Endothelial cell of umbilical vein (primary cell): ENCODE measurements at regions not wholly inside any gene's neighbourhood (a gene's known extent, or its start where the extent isn't known, plus 50 kb on each side); places are given as distances from the start of the nearest gene placed in this dataset.

Experiments used
- BruUV-seq: library from RNA; stranded (reverse); fragments of 400-500 nt; replicated peaks from 2 replicates; lab custom pipeline; 2021; lab: Mats Ljungman, UMichigan
- CTCF ChIA-PET: fragments of 300-600, 350-600 bp; sonication (Branson Sonifier 250); formaldehyde crosslinking; loops from one replicate; lab custom pipeline; 2021; ENCODE audit warnings: antibody characterized with exemption, inconsistent platforms; lab: Charles Lee
- POLR2A ChIA-PET: fragments of 300-600, 350-600 bp; sonication (Branson Sonifier 250); formaldehyde crosslinking; loops from one replicate; lab custom pipeline; 2021; ENCODE audit warnings: antibody characterized with exemption, inconsistent platforms; lab: Charles Lee
- DNase-seq: peaks from one replicate; pipeline ENCODE4 v3.0.0-alpha.2; 2011; ENCODE audit warnings: low read depth, low spot score
- FAIRE-seq: peaks from 2 replicates; lab custom pipeline; 2011; peaks lifted over from hg19 to GRCh38; lab: Jason Lieb, UNC
- H2AFZ ChIP-seq: 2 replicates; pipeline ENCODE4 v1.6.0; 2012; ENCODE audit warnings: low read depth, low read length, control low read depth, inconsistent platforms
- H3K27ac ChIP-seq: 2 replicates; pipeline ENCODE4 v1.5.1; 2011; ENCODE audit warnings: low read depth, mild to moderate bottlenecking, control low read depth, low read length, moderate library complexity; ENCODE audit not compliant: insufficient read depth
- H3K27me3 ChIP-seq, 2 experiments: 2 replicates each; pipeline versions ENCODE4 v1.6.0 to v1.6.1; 2011; ENCODE audit warnings: low read length in 2 of 2, mixed read lengths in 1 of 2; ENCODE audit not compliant: control insufficient read depth in 2 of 2, insufficient read depth in 2 of 2
- H3K36me3 ChIP-seq, 2 experiments: 2 replicates in 1 of 2; 3 replicates in 1 of 2; pipeline ENCODE4 v1.5.1; 2011; ENCODE audit warnings: low read length in 2 of 2, mild to moderate bottlenecking in 1 of 2, moderate library complexity in 1 of 2; ENCODE audit not compliant: control insufficient read depth in 2 of 2, insufficient read depth in 2 of 2; ENCODE audit errors: extremely low read depth in 1 of 2
- H3K4me1 ChIP-seq: 3 replicates; pipeline ENCODE4 v1.5.1; 2011; ENCODE audit warnings: mild to moderate bottlenecking, low read length; ENCODE audit not compliant: control insufficient read depth, insufficient read depth; ENCODE audit errors: extremely low read depth
- H3K4me2 ChIP-seq: 2 replicates; pipeline ENCODE4 v1.6.1; 2011; ENCODE audit warnings: low read length, control low read depth, mixed read lengths; ENCODE audit not compliant: insufficient read depth
- H3K4me3 ChIP-seq, 3 experiments: fragments of 200-600 bp in 1 of 3; sonication (generic), shearing (Covaris generic) in 1 of 3; replicated peaks in 1 of 3; 2 replicates each; pipeline ENCODE4 v1.5.1; 2011 to 2016; ENCODE audit warnings: control low read depth in 3 of 3, low read length in 3 of 3, mild to moderate bottlenecking in 2 of 3, inconsistent platforms in 1 of 3, low read depth in 1 of 3, moderate library complexity in 1 of 3; ENCODE audit not compliant: insufficient read depth in 1 of 3
- H3K79me2 ChIP-seq: 2 replicates; pipeline ENCODE4 v1.6.0; 2012; ENCODE audit warnings: low read length, inconsistent platforms; ENCODE audit not compliant: control insufficient read depth, insufficient read depth
- H3K9ac ChIP-seq: replicated peaks from 2 replicates; pipeline ENCODE3; 2011; ENCODE audit warnings: low read length, control low read depth; ENCODE audit not compliant: insufficient read depth; ENCODE audit errors: extremely low read depth
- H3K9me1 ChIP-seq: replicated peaks from 3 replicates; pipeline ENCODE4 v1.6.0; 2011; ENCODE audit warnings: mild to moderate bottlenecking, low read length; ENCODE audit not compliant: control insufficient read depth, insufficient read depth; ENCODE audit errors: extremely low read depth
- H3K9me3 ChIP-seq: replicated peaks from 2 replicates; pipeline ENCODE4 v1.5.1; 2012; ENCODE audit warnings: low read length, inconsistent platforms; ENCODE audit not compliant: control insufficient read depth, insufficient read depth
- H4K20me1 ChIP-seq: replicated peaks from 2 replicates; pipeline ENCODE3; 2011; ENCODE audit warnings: mild to moderate bottlenecking, low read length; ENCODE audit not compliant: control insufficient read depth, insufficient read depth; ENCODE audit errors: extremely low read depth
- EZH2 ChIP-seq: IDR thresholded peaks from 2 replicates; pipeline ENCODE4 v1.6.1; 2012; ENCODE audit warnings: borderline replicate concordance, low read depth, mild to moderate bottlenecking, moderate library complexity, low read length, inconsistent platforms; ENCODE audit not compliant: severe bottlenecking
- FOS ChIP-seq: IDR thresholded peaks from 2 replicates; pipeline ENCODE4 v1.6.1; 2011; ENCODE audit warnings: mild to moderate bottlenecking, low read length, moderate library complexity, borderline replicate concordance; ENCODE audit not compliant: insufficient read depth
- GATA2 ChIP-seq: IDR thresholded peaks from 2 replicates; pipeline ENCODE4 v1.7.0; 2011; ENCODE audit warnings: low read depth, mild to moderate bottlenecking, moderate library complexity, mixed read lengths, low read length; ENCODE audit not compliant: insufficient read length, insufficient read depth
- JUN ChIP-seq: IDR thresholded peaks from 2 replicates; pipeline ENCODE4 v1.6.1; 2011; ENCODE audit warnings: borderline replicate concordance, low read depth; ENCODE audit not compliant: insufficient read length, insufficient read depth
- MYC ChIP-seq: IDR thresholded peaks from one replicate; pipeline ENCODE4 v1.6.1; 2011; ENCODE audit warnings: mild to moderate bottlenecking, low read depth, low read length
- POLR2A ChIP-seq: IDR thresholded peaks from 2 replicates; pipeline ENCODE4 v1.6.1; 2012; ENCODE audit warnings: low read depth, mild to moderate bottlenecking, control low read depth, low read length
- POLR2AphosphoS5 ChIP-seq: IDR thresholded peaks from 2 replicates; pipeline ENCODE4 v1.6.1; 2012; ENCODE audit warnings: low read depth, mild to moderate bottlenecking, control low read depth, low read length, moderate library complexity; ENCODE audit not compliant: insufficient read depth
- dilution Hi-C: fragments of 300-500 bp; cut with MboI; formaldehyde crosslinking; loops from one replicate; pipeline ENCODE4 v1.15.0; 2019; ENCODE audit warnings: low sequenced_read_pairs; ENCODE audit not compliant: extremely low pct_ligation_motif_present
- intact Hi-C: fragments of 100-400 bp; cut with micrococcal nuclease; formaldehyde crosslinking; loops from one replicate; pipeline ENCODE4 v1.10.0; 2022
- TF ChIP-seq, protein P1 (sequence below): IDR thresholded peaks from 2 replicates; pipeline ENCODE4 v1.6.1; 2011; ENCODE audit not compliant: insufficient read depth, insufficient read length
- TF ChIP-seq, protein P2 (sequence below), 2 donors: IDR thresholded peaks; 1 replicate in 1 of 2; 2 replicates in 1 of 2; pipeline ENCODE4 v1.5.1; 2011; ENCODE audit warnings: low read length in 2 of 2, mild to moderate bottlenecking in 2 of 2, moderate library complexity in 2 of 2, control low read depth in 1 of 2, inconsistent platforms in 1 of 2, low read depth in 1 of 2; ENCODE audit not compliant: insufficient read depth in 1 of 2; ENCODE audit errors: extremely low read depth in 1 of 2

DNA sequence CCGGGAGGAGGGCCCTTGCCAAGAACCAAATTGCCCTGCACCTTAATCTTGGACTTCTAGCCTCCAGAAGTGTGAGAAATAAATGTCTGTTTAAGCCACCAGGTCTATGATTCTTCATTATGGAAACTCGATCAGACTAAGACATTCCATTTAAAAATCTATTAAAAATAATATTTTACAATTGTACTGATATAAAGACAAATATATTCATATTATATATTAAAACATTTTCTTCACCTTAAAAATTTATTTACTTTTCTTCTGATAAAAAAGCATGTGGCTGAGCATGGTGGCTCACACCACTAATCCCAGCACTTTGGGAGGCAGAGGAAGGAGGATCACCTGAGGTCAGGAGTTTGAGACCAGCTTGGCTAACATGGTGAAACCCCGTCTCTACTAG, 72.4 kb upstream of the CHST15 start:
- ChIA-PET CTCF (no interaction called here), POLR2A (no interaction called here)
- H3K4me2 ChIP-seq, result no peak overlapping the region
- BruUV-seq, result no TSS peak
- TF ChIP-seq FOS (no peak), EZH2 (no peak), JUN (no peak), POLR2A (no peak), POLR2AphosphoS5 (no peak)
- TF ChIP-seq, protein P1, sequence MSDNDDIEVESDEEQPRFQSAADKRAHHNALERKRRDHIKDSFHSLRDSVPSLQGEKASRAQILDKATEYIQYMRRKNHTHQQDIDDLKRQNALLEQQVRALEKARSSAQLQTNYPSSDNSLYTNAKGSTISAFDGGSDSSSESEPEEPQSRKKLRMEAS, result no peak
- H3K27ac ChIP-seq, result no peak overlapping the region
- no peak overlapping the region for H3K9ac ChIP-seq
- no peaks in the 10 kb centered on the region for H3K36me3 ChIP-seq
- intact Hi-C loops (no loop called here), dilution Hi-C loops (no loop called here)
- H3K9me1 ChIP-seq, result no peaks in the 10 kb centered on the region
- no peak overlapping the region for H2AFZ ChIP-seq
- no peaks in the 10 kb centered on the region for H3K79me2 ChIP-seq
- no peak overlapping the region for H3K4me3 ChIP-seq
- no peaks in the 10 kb centered on the region for H3K27me3 ChIP-seq
- H3K9me3 ChIP-seq, result no peaks in the 10 kb centered on the region
- no peaks in the 10 kb centered on the region for H4K20me1 ChIP-seq
- H3K4me1 ChIP-seq, result no peaks in the 10 kb centered on the region
- no peak for DNase-seq
- no peak for FAIRE-seq

DNA sequence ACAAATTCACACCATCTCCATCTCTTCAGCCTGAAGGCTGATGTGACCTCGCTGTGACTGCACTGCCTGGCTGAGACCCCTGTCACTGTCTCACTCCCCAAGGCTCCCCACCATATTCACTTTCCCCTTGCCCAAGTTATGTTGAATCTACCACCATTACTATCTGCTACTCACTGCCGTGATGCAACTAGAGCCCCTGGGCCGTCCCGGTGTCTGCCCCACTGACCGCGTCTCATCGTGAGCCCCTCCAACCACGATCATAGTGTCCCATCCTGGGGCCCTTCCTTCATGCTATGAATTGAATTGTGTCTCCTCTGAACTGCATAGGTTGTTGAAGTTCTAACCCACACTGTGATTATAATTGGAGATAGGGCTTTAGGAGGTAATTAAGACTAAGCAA, 71.9 kb upstream of the CHST15 start:
- DNase-seq, result no peak
- Histone ChIP-seq H3K4me1 (no peaks in the 10 kb centered on the region), H3K4me3 (no peak overlapping the region), H3K27me3 (no peaks in the 10 kb centered on the region), H3K9me3 (no peaks in the 10 kb centered on the region), H2AFZ (no peak overlapping the region), H4K20me1 (no peaks in the 10 kb centered on the region), H3K9ac (no peak overlapping the region), H3K36me3 (no peaks in the 10 kb centered on the region), H3K79me2 (no peaks in the 10 kb centered on the region), H3K9me1 (no peaks in the 10 kb centered on the region), H3K27ac (no peak overlapping the region), H3K4me2 (no peak overlapping the region)
- no TSS peak for BruUV-seq
- FAIRE-seq, result no peak
- ChIA-PET POLR2A (no interaction called here), CTCF (no interaction called here)
- intact Hi-C loops (no loop called here), dilution Hi-C loops (no loop called here)
- TF ChIP-seq MYC (no peak), JUN (no peak), EZH2 (no peak), FOS (no peak), POLR2A (no peak), POLR2AphosphoS5 (no peak), GATA2 (no peak)
- TF ChIP-seq, protein P1, result no peak
- TF ChIP-seq, protein P2, sequence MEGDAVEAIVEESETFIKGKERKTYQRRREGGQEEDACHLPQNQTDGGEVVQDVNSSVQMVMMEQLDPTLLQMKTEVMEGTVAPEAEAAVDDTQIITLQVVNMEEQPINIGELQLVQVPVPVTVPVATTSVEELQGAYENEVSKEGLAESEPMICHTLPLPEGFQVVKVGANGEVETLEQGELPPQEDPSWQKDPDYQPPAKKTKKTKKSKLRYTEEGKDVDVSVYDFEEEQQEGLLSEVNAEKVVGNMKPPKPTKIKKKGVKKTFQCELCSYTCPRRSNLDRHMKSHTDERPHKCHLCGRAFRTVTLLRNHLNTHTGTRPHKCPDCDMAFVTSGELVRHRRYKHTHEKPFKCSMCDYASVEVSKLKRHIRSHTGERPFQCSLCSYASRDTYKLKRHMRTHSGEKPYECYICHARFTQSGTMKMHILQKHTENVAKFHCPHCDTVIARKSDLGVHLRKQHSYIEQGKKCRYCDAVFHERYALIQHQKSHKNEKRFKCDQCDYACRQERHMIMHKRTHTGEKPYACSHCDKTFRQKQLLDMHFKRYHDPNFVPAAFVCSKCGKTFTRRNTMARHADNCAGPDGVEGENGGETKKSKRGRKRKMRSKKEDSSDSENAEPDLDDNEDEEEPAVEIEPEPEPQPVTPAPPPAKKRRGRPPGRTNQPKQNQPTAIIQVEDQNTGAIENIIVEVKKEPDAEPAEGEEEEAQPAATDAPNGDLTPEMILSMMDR (IDR thresholded peaks at IDR 0.05; ENCODE audit: extremely low read depth in 1 of 2, insufficient read depth in 1 of 2, low read depth in 1 of 2, low read length in 2 of 2), result no peak
